ENCODE measurements at regions not wholly inside any gene's neighbourhood (a gene's known extent, or its start where the extent isn't known, plus 50 kb on each side); places are given as distances from the start of the nearest gene placed in this dataset.

GRCh38 chr12:125229878-125230530 lies 164.8 kb downstream of the AACS start:
- no peak overlapping the region for H3K27ac ChIP-seq
- peaks cover 0 to 11% of the 10 kb centered on the region in 2 donors for H3K4me1 ChIP-seq (replicated peaks in 1 of 2)
- WGBS, 10 experiments, result 36 to 100% (median 83%) methylated on average over 1 to 10 of the region's 14 CpGs
- H3K4me3 ChIP-seq, result no peak overlapping the region
- in situ Hi-C loops (cut with MboI; ENCODE audit: low pct_unique_long_range_greater_than_20kb in 2 of 9, low sequenced_read_pairs in 9 of 9, unreplicated experiment in 9 of 9), result no loop called here
- ATAC-seq (replicated peaks in 6 of 8), result no peak

GRCh38 chr12:125233319-125233718 lies 168.1 kb downstream of the AACS start:
- in situ Hi-C loops (cut with MboI; ENCODE audit: low pct_unique_long_range_greater_than_20kb in 2 of 9, low sequenced_read_pairs in 9 of 9, unreplicated experiment in 9 of 9), result no loop called here
- ATAC-seq (replicated peaks in 6 of 8), result peak in 2 of 8 experiments; percentile 51 to 59
- H3K4me1 ChIP-seq (replicated peaks in 1 of 2), result peaks cover 0 to 6% of the 10 kb centered on the region in 2 donors
- H3K4me3 ChIP-seq, result no peak overlapping the region
- no peak overlapping the region for H3K27ac ChIP-seq
- 20 to 100% (median 67%) methylated on average over 1 of the region's 1 CpG; no CpG with 5 or more reads in 5 of the 10 experiments for WGBS, 10 experiments

GRCh38 chr12:125239563-125239962 lies 174.3 kb downstream of the AACS start:
- ATAC-seq (replicated peaks in 6 of 8), result no peak
- in situ Hi-C loops (cut with MboI; ENCODE audit: low pct_unique_long_range_greater_than_20kb in 2 of 9, low sequenced_read_pairs in 9 of 9, unreplicated experiment in 9 of 9), result no loop called here
- 40 to 98% (median 55%) methylated on average over 1 to 8 of the region's 11 CpGs; no CpG with 5 or more reads in 6 of the 10 experiments for WGBS, 10 experiments
- Histone ChIP-seq H3K27ac (no peak overlapping the region), H3K4me3 (no peak overlapping the region), H3K4me1 (replicated peaks in 1 of 2) (peaks cover 2 to 7% of the 10 kb centered on the region in 2 donors)

- 10 to 100% (median 68%) methylated on average over 1 to 14 of the region's 17 CpGs for WGBS, 10 experiments
- in situ Hi-C loops (cut with MboI; ENCODE audit: low pct_unique_long_range_greater_than_20kb in 2 of 9, low sequenced_read_pairs in 9 of 9, unreplicated experiment in 9 of 9), result no loop called here
- Histone ChIP-seq H3K27ac (no peak overlapping the region), H3K4me3 (no peak overlapping the region), H3K4me1 (replicated peaks in 1 of 2) (peaks cover 10 to 16% of the 10 kb centered on the region in 2 donors)
- no peak for ATAC-seq (replicated peaks in 6 of 8)
Observed at GRCh38 chr12:125240717-125241116, 175.5 kb downstream of the AACS start.

GRCh38 chr12:125243811-125244210 lies 178.6 kb downstream of the AACS start:
- WGBS, 10 experiments, result 53 to 100% (median 76%) methylated on average over 1 to 8 of the region's 11 CpGs; no CpG with 5 or more reads in 5 of the 10 experiments
- peaks cover 33 to 42% of the 10 kb centered on the region in 2 donors for H3K4me1 ChIP-seq (replicated peaks in 1 of 2)
- no peak overlapping the region for H3K27ac ChIP-seq
- H3K4me3 ChIP-seq, result no peak overlapping the region
- no peak for ATAC-seq (replicated peaks in 6 of 8)
- in situ Hi-C loops (cut with MboI; ENCODE audit: low pct_unique_long_range_greater_than_20kb in 2 of 9, low sequenced_read_pairs in 9 of 9, unreplicated experiment in 9 of 9), result no loop called here

- H3K4me1 ChIP-seq (replicated peaks in 1 of 2), result peaks cover 38 to 47% of the 10 kb centered on the region in 2 donors
- no peak overlapping the region for H3K4me3 ChIP-seq
- 64 to 100% (median 87%) methylated on average over 1 to 5 of the region's 8 CpGs; no CpG with 5 or more reads in 4 of the 10 experiments for WGBS, 10 experiments
- in situ Hi-C loops (cut with MboI; ENCODE audit: low pct_unique_long_range_greater_than_20kb in 2 of 9, low sequenced_read_pairs in 9 of 9, unreplicated experiment in 9 of 9), result no loop called here
- H3K27ac ChIP-seq, result no peak overlapping the region
- ATAC-seq (replicated peaks in 6 of 8), result no peak
Observed at GRCh38 chr12:125244338-125244737, 179.1 kb downstream of the AACS start.

GRCh38 chr12:125245581-125246557 lies 180.6 kb downstream of the AACS start:
- Histone ChIP-seq H3K4me3 (peak overlapping the region in 2 of 5 donors; percentile 4 to 9), H3K4me1 (replicated peaks in 1 of 2) (peaks cover 53 to 63% of the 10 kb centered on the region in 2 donors), H3K27ac (peak overlapping the region; percentile 30 to 72)
- in situ Hi-C loops (cut with MboI; ENCODE audit: low pct_unique_long_range_greater_than_20kb in 2 of 9, low sequenced_read_pairs in 9 of 9, unreplicated experiment in 9 of 9), result no loop called here
- 0 to 75% (median 17%) methylated on average over 1 to 13 of the region's 21 CpGs for WGBS, 10 experiments
- ATAC-seq (replicated peaks in 6 of 8), result peak; percentile 58 to 90 (median 76)

- Histone ChIP-seq H3K27ac (no peak overlapping the region), H3K4me1 (replicated peaks in 1 of 2) (peaks cover 55 to 63% of the 10 kb centered on the region in 2 donors), H3K4me3 (no peak overlapping the region)
- in situ Hi-C loops (cut with MboI; ENCODE audit: low pct_unique_long_range_greater_than_20kb in 2 of 9, low sequenced_read_pairs in 9 of 9, unreplicated experiment in 9 of 9), result no loop called here
- peak in 2 of 8 experiments; percentile 10 to 55 for ATAC-seq (replicated peaks in 6 of 8)
- 70 to 100% (median 88%) methylated on average over 2 to 7 of the region's 7 CpGs; no CpG with 5 or more reads in 2 of the 10 experiments for WGBS, 10 experiments
Observed at GRCh38 chr12:125247477-125247876, 182.2 kb downstream of the AACS start.

- Histone ChIP-seq H3K4me3 (no peak overlapping the region), H3K4me1 (replicated peaks in 1 of 2) (peaks cover 63 to 66% of the 10 kb centered on the region in 2 donors), H3K27ac (peak overlapping the region in 1 of 2 donors; percentile 29)
- peak in 7 of 8 experiments; percentile 28 to 74 (median 61) for ATAC-seq (replicated peaks in 6 of 8)
- in situ Hi-C loops (cut with MboI; ENCODE audit: low pct_unique_long_range_greater_than_20kb in 2 of 9, low sequenced_read_pairs in 9 of 9, unreplicated experiment in 9 of 9), result no loop called here
- 0 to 90% (median 58%) methylated on average over 1 to 10 of the region's 13 CpGs; no CpG with 5 or more reads in 1 of the 10 experiments for WGBS, 10 experiments
Observed at GRCh38 chr12:125249066-125249824, 184.0 kb downstream of the AACS start.

- peak in 4 of 8 experiments; percentile 1 to 27 (median 8) for ATAC-seq (replicated peaks in 6 of 8)
Observed at GRCh38 chr12:125249932-125250331, 184.7 kb downstream of the AACS start.

GRCh38 chr12:125254236-125254635 lies 189.0 kb downstream of the AACS start:
- H3K27ac ChIP-seq, result no peak overlapping the region
- no peak for ATAC-seq (replicated peaks in 6 of 8)
- WGBS, 10 experiments, result 80 to 100% (median 99%) methylated on average over 1 to 4 of the region's 4 CpGs; no CpG with 5 or more reads in 2 of the 10 experiments
- in situ Hi-C loops (cut with MboI; ENCODE audit: low pct_unique_long_range_greater_than_20kb in 2 of 9, low sequenced_read_pairs in 9 of 9, unreplicated experiment in 9 of 9), result no loop called here
- H3K4me1 ChIP-seq (replicated peaks in 1 of 2), result peaks cover 39 to 51% of the 10 kb centered on the region in 2 donors
- no peak overlapping the region for H3K4me3 ChIP-seq

More at GRCh38 chr12:125249932-125250331, 184.7 kb downstream of the AACS start:
- Histone ChIP-seq H3K4me3 (no peak overlapping the region), H3K27ac (peak overlapping the region; percentile 20 to 29), H3K4me1 (replicated peaks in 1 of 2) (peaks cover 57 to 60% of the 10 kb centered on the region in 2 donors)
- 0 to 90% (median 60%) methylated on average over 1 to 3 of the region's 7 CpGs; no CpG with 5 or more reads in 7 of the 10 experiments for WGBS, 10 experiments
- in situ Hi-C loops (cut with MboI; ENCODE audit: low pct_unique_long_range_greater_than_20kb in 2 of 9, low sequenced_read_pairs in 9 of 9, unreplicated experiment in 9 of 9), result no loop called here

- 25 to 100% (median 81%) methylated on average over 1 to 5 of the region's 11 CpGs; no CpG with 5 or more reads in 5 of the 10 experiments for WGBS, 10 experiments
- Histone ChIP-seq H3K4me1 (replicated peaks in 1 of 2) (peaks cover 36 to 47% of the 10 kb centered on the region in 2 donors), H3K4me3 (no peak overlapping the region), H3K27ac (no peak overlapping the region)
- ATAC-seq (replicated peaks in 6 of 8), result no peak
- in situ Hi-C loops (cut with MboI; ENCODE audit: low pct_unique_long_range_greater_than_20kb in 2 of 9, low sequenced_read_pairs in 9 of 9, unreplicated experiment in 9 of 9), result no loop called here
Observed at GRCh38 chr12:125254856-125255255, 189.6 kb downstream of the AACS start.

Measured in motor neuron (in vitro differentiated cells).